EH (cell line): ENCODE measurements at regions not wholly inside any gene's neighbourhood (a gene's known extent, or its start where the extent isn't known, plus 50 kb on each side); places are given as distances from the start of the nearest gene placed in this dataset.
"Not testable (repeated sequence)": the region's sequence is repeated elsewhere in the genome, so short reads cannot be mapped to it uniquely, and the experiment has no call there.

Source experiments
- DNase-seq: peaks from one replicate; pipeline ENCODE4 v3.0.0-alpha.2; 2015; ENCODE audit warnings: low read depth

GRCh38 chr10:3659203-3659917, 125.6 kb downstream of the KLF6 start:
- DNase-seq = no peak

DNA sequence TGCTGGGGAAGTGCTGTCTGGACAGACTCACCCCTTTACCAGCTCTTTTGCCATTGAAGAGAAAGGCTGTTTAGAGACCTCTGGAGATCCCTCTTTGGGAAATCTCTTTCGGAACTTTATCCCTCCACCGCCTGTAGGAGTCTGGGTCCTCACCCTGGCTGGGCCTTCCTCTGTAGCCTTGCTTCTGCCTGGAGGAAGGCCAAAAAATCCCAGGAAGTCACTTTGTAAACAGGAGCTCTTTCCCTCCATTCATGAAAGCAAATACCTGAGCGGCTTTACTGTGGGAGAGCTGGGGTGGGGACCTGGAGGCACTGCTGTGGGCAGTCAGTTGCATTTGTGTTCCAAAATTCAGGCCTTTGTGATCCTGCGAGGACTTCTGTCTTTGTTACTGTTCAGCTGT, 126.2 kb downstream of the KLF6 start:
- no peak for DNase-seq

DNA sequence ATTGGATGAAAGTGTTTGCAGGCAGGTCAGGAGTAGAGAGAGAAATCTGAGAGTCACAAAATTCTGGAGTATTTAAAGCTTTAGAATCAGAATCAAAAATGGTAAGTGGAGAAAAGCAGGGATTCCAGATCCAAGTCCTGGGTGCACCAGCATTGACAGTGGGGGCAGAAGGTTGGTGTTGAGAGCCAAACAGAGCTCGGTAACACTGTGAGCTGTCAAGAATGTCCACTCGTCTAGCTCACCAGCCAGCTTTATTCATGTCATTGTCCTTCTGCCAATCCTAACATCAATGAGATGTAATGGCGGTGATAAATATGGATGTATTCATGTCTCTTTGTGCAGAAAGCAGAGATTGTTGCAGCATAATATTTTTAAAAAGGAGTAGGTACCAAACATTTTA, 128.8 kb downstream of the KLF6 start:
- DNase-seq = no peak

- DNase-seq = no peak
Measured at GRCh38 chr10:3655528-3655927, 129.5 kb downstream of the KLF6 start.

DNA sequence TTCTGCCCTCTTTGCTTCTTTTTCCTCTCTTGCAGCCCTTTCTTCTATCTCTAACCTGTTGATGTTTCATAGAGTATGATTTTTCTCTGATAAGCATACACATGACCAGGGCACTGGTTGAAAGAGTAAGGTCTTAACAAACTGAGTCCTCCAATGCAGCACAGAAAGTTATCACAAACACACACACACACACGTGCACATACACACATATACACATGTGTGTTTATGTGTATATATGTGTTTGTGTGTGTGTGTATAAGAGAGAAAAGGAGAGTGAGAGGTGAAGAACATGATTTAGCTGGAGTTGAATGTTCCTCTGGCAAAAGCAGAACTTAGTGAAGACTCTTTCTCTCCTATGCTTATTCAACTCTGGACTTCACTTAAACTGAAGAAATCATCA, 130.0 kb downstream of the KLF6 start:
- no peak for DNase-seq

- peak; percentile 54 for DNase-seq
Measured at GRCh38 chr10:3654496-3654895, 130.5 kb downstream of the KLF6 start.

DNA sequence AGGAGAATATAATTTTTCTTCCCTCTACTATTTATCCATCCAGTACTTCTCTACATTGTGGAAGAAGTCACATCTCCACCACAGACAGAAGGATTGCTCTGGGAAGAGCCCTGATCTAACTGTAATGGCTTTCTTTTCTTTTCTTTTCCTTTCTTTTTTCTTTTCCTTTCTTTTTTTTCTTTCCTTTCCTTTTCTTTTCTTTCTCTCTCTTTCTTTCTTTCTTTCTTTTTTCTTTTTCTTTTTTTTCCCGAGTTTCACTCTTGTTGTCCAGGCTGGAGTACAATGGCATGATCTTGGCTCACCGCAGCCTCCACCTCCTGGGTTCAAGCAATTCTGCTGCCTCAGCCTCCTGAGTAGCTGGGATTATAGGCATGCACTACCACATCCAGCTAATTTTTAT, 131.7 kb downstream of the KLF6 start:
- DNase-seq = not testable (repeated sequence)

- DNase-seq = no peak
Measured at GRCh38 chr10:3652886-3653285, 132.1 kb downstream of the KLF6 start.

GRCh38 chr10:3651969-3652653, 132.9 kb downstream of the KLF6 start:
- DNase-seq = no peak

DNA sequence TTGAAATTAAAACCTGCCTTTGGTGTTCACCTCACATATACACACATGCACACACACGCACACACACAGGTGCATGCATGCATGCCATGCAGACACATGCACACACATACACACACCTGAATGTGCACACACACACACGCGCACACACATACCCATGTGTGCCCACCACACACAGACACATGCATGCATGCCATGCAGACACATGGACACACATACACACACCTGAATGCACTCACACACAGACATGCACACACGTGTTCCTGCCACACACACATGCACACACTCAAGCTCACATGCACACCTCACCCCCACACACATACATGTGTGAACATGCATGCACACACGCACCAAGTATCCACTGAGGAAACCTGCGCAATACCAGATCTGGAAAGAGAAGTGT, 136.4 kb downstream of the KLF6 start:
- DNase-seq = no peak

GRCh38 chr10:3648170-3648569, 136.8 kb downstream of the KLF6 start:
- DNase-seq = no peak

DNA sequence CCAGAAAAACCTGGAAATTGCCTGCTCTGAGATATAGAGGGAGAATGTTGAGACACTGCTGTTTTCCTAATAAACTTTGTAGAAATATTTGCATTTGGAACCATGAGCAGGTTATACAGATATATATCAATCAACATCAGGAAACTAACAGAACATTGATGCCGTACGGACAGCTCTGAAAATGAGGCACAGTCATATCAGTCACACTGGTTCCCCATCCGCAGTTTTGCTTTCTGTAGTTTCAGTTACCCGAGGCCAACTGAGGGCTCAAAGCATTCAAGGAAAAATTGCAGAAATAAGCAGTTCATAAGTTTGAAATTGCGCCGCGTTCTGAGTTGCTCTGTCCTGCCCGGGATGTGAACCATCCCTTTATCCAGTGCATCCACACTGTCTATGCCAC, 137.9 kb downstream of the KLF6 start:
- no peak for DNase-seq

DNA sequence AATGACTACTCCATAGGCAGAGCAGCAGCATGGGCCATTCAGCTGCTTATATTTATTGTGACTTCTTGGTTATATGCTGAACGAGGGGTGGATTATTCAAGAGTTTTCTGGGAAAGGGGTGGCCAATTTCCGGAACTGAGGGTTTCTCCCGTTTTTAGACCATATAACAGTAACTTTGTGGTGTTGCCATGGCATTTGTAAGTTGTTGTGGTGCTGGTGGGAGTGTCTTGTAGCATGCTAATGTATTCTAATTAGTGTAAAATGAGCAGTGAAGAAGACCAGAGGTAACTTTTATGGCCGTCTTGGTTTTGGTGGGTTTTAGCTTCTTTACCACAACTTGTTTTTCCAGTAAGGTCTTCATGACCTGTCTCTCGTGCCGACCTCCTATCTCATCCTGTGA, 139.6 kb downstream of the KLF6 start:
- DNase-seq = no peak

- no peak for DNase-seq
Measured at GRCh38 chr10:3640816-3641215, 144.2 kb downstream of the KLF6 start.

DNA sequence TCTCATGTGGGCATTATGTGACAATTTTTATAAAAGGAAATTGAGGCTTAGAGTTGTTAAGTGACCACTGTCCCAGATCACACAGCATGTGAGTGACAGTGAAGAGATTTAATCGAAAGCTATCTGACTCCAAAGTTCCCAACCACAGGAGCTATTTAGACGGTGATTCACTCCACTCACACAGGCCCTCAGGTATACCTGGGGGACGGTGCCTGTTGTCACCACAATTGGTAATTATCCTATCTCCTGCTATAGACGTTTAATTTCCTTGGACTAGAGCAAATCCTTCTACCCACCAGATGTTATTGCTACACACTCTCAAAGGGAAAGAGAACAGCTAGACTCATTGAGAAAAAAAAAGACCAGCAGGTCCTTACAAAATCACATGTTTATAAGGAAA, 145.5 kb downstream of the KLF6 start:
- DNase-seq = no peak

DNA sequence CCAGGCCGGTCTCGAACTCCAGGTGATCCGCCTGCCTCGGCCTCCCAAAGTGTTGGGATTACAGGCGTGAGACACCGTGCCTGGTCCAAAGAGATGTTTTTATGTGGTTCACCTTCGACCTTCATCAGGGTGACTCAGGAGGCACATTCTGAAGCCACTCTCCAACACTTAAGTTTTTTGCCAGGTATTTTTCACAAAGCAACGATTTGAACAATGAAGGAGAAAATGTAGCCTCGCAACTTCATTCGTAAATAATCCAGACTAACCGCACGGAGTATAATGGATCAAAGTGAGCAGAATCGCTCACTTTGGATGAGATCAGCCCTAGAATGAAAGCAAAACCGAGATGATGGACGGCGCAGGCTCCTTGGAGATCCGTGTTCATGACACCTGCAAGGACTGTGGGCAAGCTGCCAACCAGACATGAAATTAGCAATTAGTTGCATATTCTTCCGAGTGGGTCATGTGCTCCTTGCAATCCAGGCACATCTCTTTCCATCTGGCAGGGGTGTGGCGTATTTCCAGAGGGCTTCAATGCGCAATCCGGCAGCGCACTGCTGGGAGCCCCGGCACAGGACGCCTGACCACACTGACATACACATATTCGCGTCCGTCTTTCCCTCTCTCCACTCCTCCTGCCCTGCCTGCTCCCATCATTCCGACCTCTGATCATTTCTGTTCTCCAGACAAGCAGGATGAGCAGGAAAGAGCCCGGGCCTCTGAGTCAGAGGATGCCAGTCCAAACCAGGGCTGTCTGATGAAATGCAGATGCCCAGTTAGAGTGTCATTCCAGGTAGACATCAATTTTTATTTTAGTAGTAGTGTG, 148.4 kb downstream of the KLF6 start:
- DNase-seq = no peak

DNA sequence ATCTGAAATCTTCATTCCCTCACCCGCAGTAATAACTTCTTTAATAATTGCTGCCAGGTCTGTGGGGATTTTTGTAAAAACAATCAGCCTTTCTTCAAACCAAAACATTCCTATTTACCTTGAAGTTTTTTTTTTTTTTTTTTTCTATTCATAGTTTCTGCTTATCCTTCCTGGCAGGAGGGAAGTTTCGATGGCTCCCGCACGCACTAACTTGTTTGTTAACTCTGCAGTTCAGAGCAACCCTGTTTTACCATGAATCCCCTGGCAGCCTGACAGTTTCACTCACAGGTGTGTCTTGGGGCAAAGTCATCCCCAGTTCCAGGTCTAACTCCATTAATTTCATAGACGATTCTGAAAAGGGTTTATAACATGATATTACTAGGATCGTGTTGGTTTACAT, 149.3 kb downstream of the KLF6 start:
- DNase-seq = no peak

GRCh38 chr10:3635211-3635671, 149.8 kb downstream of the KLF6 start:
- DNase-seq = no peak

- not testable (repeated sequence) for DNase-seq
Measured at GRCh38 chr10:3634646-3635045, 150.4 kb downstream of the KLF6 start.

DNA sequence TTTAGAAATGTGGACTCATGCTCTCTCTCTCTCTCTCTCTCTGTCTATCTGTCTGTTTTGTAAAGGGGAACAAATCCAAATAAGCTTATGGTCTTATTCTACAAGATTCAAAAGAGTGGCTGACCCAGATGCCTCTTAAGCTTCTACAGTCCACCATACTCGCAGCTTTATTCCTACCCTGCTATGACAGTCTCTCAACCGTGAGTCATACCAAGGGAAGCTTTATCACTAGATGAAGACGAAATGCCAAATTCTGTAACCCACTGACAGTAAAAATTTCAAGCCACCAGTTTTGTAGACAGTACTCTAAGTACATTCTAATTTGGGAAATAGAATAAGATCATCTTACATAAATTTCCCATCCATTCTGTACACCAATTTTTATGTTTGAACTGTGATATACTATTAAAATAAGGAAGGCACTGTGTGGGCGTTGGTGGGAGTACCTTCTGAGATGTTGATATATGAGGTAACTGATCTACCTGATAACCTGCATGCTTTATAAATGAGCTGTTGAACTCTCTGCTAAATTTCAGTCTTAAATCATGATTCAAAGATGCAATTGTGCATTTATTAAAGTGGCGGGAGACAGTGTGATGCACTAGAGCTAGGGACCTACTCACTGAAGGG, 153.2 kb downstream of the KLF6 start:
- peak; percentile 57 for DNase-seq

DNA sequence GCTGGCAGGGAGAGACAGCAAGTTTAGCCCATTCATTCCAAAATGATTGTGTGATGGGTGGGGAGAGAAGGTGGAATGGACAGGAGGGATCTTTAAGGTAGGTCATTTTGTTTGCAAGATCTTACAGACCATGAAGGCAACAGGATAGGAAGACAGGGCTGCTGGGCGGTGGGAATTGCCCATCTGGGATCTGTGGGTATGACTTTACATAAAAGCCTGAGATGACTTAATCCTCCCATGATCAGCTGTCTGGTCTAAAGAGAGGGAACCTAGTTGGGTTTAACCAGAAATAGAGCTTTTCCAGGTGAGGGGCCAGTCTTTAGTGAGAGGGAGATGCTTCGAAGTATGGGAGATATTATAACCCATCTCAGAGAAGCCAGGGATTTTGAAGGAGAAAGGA, 153.7 kb downstream of the KLF6 start:
- DNase-seq = no peak

DNA sequence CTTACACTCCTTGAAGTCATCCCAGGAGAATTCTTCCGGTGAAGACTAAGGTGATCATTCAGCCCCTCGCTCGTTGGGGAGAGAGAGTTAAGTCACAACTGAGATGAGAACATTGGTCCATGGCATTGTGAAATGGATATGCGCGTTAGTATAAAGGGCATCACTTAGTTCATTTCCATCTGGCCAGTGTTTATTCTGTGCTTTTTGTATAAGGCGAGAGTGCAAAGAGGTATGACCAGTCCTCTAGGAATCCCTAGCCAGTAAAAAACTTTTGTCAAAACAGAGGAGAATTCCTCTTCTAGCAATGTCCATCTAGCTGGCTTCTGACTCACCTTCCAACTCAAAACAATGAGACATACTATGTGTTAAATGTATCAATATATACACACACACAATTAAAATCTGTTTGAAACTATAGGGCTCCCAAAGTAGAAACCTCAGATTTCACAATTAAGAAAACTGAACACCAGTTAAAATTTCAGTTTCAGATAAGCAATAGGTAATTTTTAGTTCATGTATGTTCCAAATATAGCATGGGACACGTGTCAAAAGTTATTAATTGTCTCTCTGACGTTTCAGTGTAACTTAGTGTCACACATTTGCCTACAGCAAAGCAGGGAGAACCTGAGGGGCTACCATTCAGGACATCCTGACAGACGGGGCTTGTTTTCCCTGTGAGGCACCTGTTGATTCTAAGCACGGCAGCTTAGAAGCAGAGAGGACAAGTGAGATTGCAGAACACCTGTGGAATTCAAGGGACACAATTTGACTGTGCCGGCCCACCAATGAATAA, 158.9 kb downstream of the KLF6 start:
- DNase-seq = peak; percentile 95
